Thyroid gland (tissue), 4 donors: ENCODE measurements at regions not wholly inside any gene's neighbourhood (a gene's known extent, or its start where the extent isn't known, plus 50 kb on each side); places are given as distances from the start of the nearest gene placed in this dataset.

Experiments used
- DNase-seq, 2 donors: peaks; one replicate each; pipeline ENCODE4 v3.0.0-alpha.2; 2019
- H3K27ac ChIP-seq, 3 donors: fragments of 200-600 bp; sonication (generic); 1 replicate in 2 of 3; 2 replicates in 1 of 3; pipeline ENCODE4 v1.5.1; 2016 to 2019; ENCODE audit warnings: mild to moderate bottlenecking in 1 of 3, moderate library complexity in 1 of 3
- H3K27me3 ChIP-seq: fragments of 200-600 bp; sonication (generic); one replicate; pipeline ENCODE4 v1.5.1; 2019
- H3K36me3 ChIP-seq, 2 donors: fragments of 200-600 bp; sonication (generic); one replicate each; pipeline ENCODE4 v1.5.1; 2016 to 2019
- H3K4me1 ChIP-seq, 2 donors: fragments of 200-600 bp; sonication (generic); one replicate each; pipeline ENCODE4 v1.5.1; 2017 to 2019
- H3K4me3 ChIP-seq, 3 donors: fragments of 200-600 bp; sonication (generic); replicated peaks in 1 of 3; 1 replicate in 2 of 3; 2 replicates in 1 of 3; pipeline ENCODE4 v1.5.1; 2016; ENCODE audit warnings: mild to moderate bottlenecking in 1 of 3
- H3K9me3 ChIP-seq: fragments of 200-600 bp; sonication (generic); one replicate; pipeline ENCODE4 v1.5.1; 2017
- CTCF ChIP-seq, 6 experiments: fragments of 200-600 bp in 3 of 6; fragments of 450-650 bp in 3 of 6; sonication (generic) in 3 of 6; IDR thresholded peaks; one replicate each; pipeline ENCODE4 v1.5.1; 2016 to 2019; ENCODE audit warnings: antibody characterized with exemption in 6 of 6, mild to moderate bottlenecking in 2 of 6, inconsistent platforms in 1 of 6, moderate library complexity in 1 of 6
- POLR2A ChIP-seq, 2 donors: fragments of 450-650 bp; IDR thresholded peaks; one replicate each; pipeline ENCODE4 v1.6.1; 2017; ENCODE audit warnings: antibody characterized with exemption in 2 of 2, mild to moderate bottlenecking in 2 of 2, moderate library complexity in 1 of 2
- WGBS, 2 donors: methylation state at CpG; one replicate each; pipeline ENCODE4 v1.1.5; 2017; 5-methylcytosine and 5-hydroxymethylcytosine counted together
- intact Hi-C: fragments of 100-400 bp; cut with DNase I; formaldehyde crosslinking; loops from one replicate; pipeline ENCODE4 v1.15.1; 2023

- H3K27me3 ChIP-seq, result no peaks in the 10 kb centered on the region
- WGBS, 2 donors, result 81 to 97% methylated on average over 1 of the region's 1 CpG
- H3K4me1 ChIP-seq, result no peaks in the 10 kb centered on the region
- no peak for DNase-seq
- no peaks in the 10 kb centered on the region for H3K9me3 ChIP-seq
- H3K4me3 ChIP-seq, result no peak overlapping the region
- no peak for TF ChIP-seq CTCF (IDR thresholded peaks at IDR 0.05)
- no peak for TF ChIP-seq POLR2A (IDR thresholded peaks at IDR 0.05)
- no peaks in the 10 kb centered on the region for H3K36me3 ChIP-seq
- no peak overlapping the region for H3K27ac ChIP-seq
- intact Hi-C loops, result no loop called here
Observed at GRCh38 chr16:54355251-54355650, 68.7 kb upstream of the IRX3 start.

- H3K27ac ChIP-seq, result no peak overlapping the region
- intact Hi-C loops, result no loop called here
- 65 to 85% methylated on average over 3 of the region's 3 CpGs for WGBS, 2 donors
- no peaks in the 10 kb centered on the region for H3K36me3 ChIP-seq
- no peak overlapping the region for H3K4me3 ChIP-seq
- no peaks in the 10 kb centered on the region for H3K27me3 ChIP-seq
- H3K9me3 ChIP-seq, result no peaks in the 10 kb centered on the region
- H3K4me1 ChIP-seq, result no peaks in the 10 kb centered on the region
- TF ChIP-seq CTCF (IDR thresholded peaks at IDR 0.05) (no peak), POLR2A (IDR thresholded peaks at IDR 0.05) (no peak)
- DNase-seq, result no peak
Observed at GRCh38 chr16:54353097-54353496, 66.5 kb upstream of the IRX3 start.

- intact Hi-C loops, result no loop called here
Observed at GRCh38 chr16:54351171-54351570, 64.6 kb upstream of the IRX3 start.

GRCh38 chr16:54347961-54348360 lies 61.4 kb upstream of the IRX3 start:
- H3K27me3 ChIP-seq, result no peaks in the 10 kb centered on the region
- H3K9me3 ChIP-seq, result no peaks in the 10 kb centered on the region
- WGBS, 2 donors, result 100% methylated on average over 1 of the region's 1 CpG
- TF ChIP-seq POLR2A (IDR thresholded peaks at IDR 0.05) (no peak), CTCF (IDR thresholded peaks at IDR 0.05) (no peak)
- H3K36me3 ChIP-seq, result no peaks in the 10 kb centered on the region
- no peak for DNase-seq
- intact Hi-C loops, result loop anchor here (10.0 kb wide), 1 partner anchor 87 kb away; no protein-coding TSS in a partner anchor
- no peaks in the 10 kb centered on the region for H3K4me1 ChIP-seq
- H3K4me3 ChIP-seq, result no peak overlapping the region
- H3K27ac ChIP-seq, result no peak overlapping the region

More at GRCh38 chr16:54351171-54351570, 64.6 kb upstream of the IRX3 start:
- DNase-seq, result no peak
- no peaks in the 10 kb centered on the region for H3K4me1 ChIP-seq
- WGBS, 2 donors, result 75 to 83% methylated on average over 5 of the region's 5 CpGs
- H3K27me3 ChIP-seq, result no peaks in the 10 kb centered on the region
- H3K9me3 ChIP-seq, result no peaks in the 10 kb centered on the region
- no peaks in the 10 kb centered on the region for H3K36me3 ChIP-seq
- H3K4me3 ChIP-seq, result no peak overlapping the region
- H3K27ac ChIP-seq, result no peak overlapping the region
- TF ChIP-seq CTCF (IDR thresholded peaks at IDR 0.05) (no peak), POLR2A (IDR thresholded peaks at IDR 0.05) (no peak)

GRCh38 chr16:54346041-54346440 lies 59.5 kb upstream of the IRX3 start:
- no peaks in the 10 kb centered on the region for H3K4me1 ChIP-seq
- intact Hi-C loops, result loop anchor here (10.0 kb wide), 1 partner anchor 89 kb away; no protein-coding TSS in a partner anchor
- H3K27me3 ChIP-seq, result no peaks in the 10 kb centered on the region
- H3K9me3 ChIP-seq, result no peaks in the 10 kb centered on the region
- H3K27ac ChIP-seq, result no peak overlapping the region
- DNase-seq, result no peak
- 85% methylated on average over 3 of the region's 3 CpGs for WGBS, 2 donors
- H3K4me3 ChIP-seq, result no peak overlapping the region
- H3K36me3 ChIP-seq, result no peaks in the 10 kb centered on the region
- no peak for TF ChIP-seq CTCF (IDR thresholded peaks at IDR 0.05)
- no peak for TF ChIP-seq POLR2A (IDR thresholded peaks at IDR 0.05)
